SK-N-SH treated with all-trans-retinoic acid at 6 μM for 48 hours (cell line): ENCODE measurements at regions not wholly inside any gene's neighbourhood (a gene's known extent, or its start where the extent isn't known, plus 50 kb on each side); places are given as distances from the start of the nearest gene placed in this dataset.
"Not testable (repeated sequence)": the region's sequence is repeated elsewhere in the genome, so short reads cannot be mapped to it uniquely, and the experiment has no call there.

Experiments used
- ARNTL ChIP-seq: fragments of 450-650 bp; formaldehyde crosslinking; IDR thresholded peaks from 2 replicates; pipeline ENCODE4 v1.5.0; 2020; ENCODE audit warnings: low read depth, mild to moderate bottlenecking, moderate library complexity, borderline replicate concordance
- BACH2 ChIP-seq: fragments of 250-450 bp; sonication (Bioruptor Pico); IDR thresholded peaks from 2 replicates; pipeline ENCODE4 v1.9.0; 2021; ENCODE audit warnings: mild to moderate bottlenecking, borderline replicate concordance
- CSDC2 ChIP-seq: fragments of 250-450 bp; sonication (Bioruptor Pico); IDR thresholded peaks from 2 replicates; pipeline ENCODE4 v1.5.0; 2020; ENCODE audit warnings: mild to moderate bottlenecking, moderate library complexity
- ESRRG ChIP-seq: fragments of 250-450 bp; sonication (Bioruptor Pico); IDR thresholded peaks from 2 replicates; pipeline ENCODE4 v1.6.1; 2021; ENCODE audit warnings: mild to moderate bottlenecking
- ISL1 ChIP-seq: fragments of 250-450 bp; sonication (Bioruptor Pico); IDR thresholded peaks from 2 replicates; pipeline ENCODE4 v2.1.2; 2022; ENCODE audit warnings: mild to moderate bottlenecking, moderate library complexity
- OSR1 ChIP-seq: fragments of 250-450 bp; sonication (Bioruptor Pico); IDR thresholded peaks from 2 replicates; pipeline ENCODE4 v1.8.0; 2022; ENCODE audit warnings: moderate library complexity, mild to moderate bottlenecking, inconsistent platforms
- PPARA ChIP-seq: fragments of 250-450 bp; sonication (Bioruptor Pico); IDR thresholded peaks from 2 replicates; pipeline ENCODE4 v1.5.0; 2020; ENCODE audit warnings: mild to moderate bottlenecking, borderline replicate concordance
- RARB ChIP-seq: fragments of 250-450 bp; sonication (Bioruptor Pico); IDR thresholded peaks from 2 replicates; pipeline ENCODE4 v1.8.0; 2021; ENCODE audit warnings: mild to moderate bottlenecking, moderate library complexity
- SNAI2 ChIP-seq: fragments of 250-450 bp; sonication (Bioruptor Pico); IDR thresholded peaks from 2 replicates; pipeline ENCODE4 v1.5.0; 2020; ENCODE audit warnings: mild to moderate bottlenecking, moderate library complexity
- TCF4 ChIP-seq: fragments of 250-450 bp; sonication (Bioruptor Pico); IDR thresholded peaks from 2 replicates; pipeline ENCODE4 v1.8.0; 2021; ENCODE audit warnings: mild to moderate bottlenecking, moderate library complexity, borderline replicate concordance
- ZC3H10 ChIP-seq: fragments of 250-450 bp; sonication (Bioruptor Pico); IDR thresholded peaks from 2 replicates; pipeline ENCODE4 v1.5.1; 2021; ENCODE audit warnings: mild to moderate bottlenecking, moderate library complexity
- ZFP30 ChIP-seq: fragments of 450-650 bp; formaldehyde crosslinking; IDR thresholded peaks from 2 replicates; pipeline ENCODE4 v1.5.0; 2022; ENCODE audit warnings: mild to moderate bottlenecking, moderate library complexity
- TF ChIP-seq, protein P1 (sequence below): fragments of 250-450 bp; sonication (Bioruptor Pico); IDR thresholded peaks from 2 replicates; pipeline ENCODE4 v1.8.0; 2020; ENCODE audit warnings: mild to moderate bottlenecking, moderate library complexity, borderline replicate concordance

DNA sequence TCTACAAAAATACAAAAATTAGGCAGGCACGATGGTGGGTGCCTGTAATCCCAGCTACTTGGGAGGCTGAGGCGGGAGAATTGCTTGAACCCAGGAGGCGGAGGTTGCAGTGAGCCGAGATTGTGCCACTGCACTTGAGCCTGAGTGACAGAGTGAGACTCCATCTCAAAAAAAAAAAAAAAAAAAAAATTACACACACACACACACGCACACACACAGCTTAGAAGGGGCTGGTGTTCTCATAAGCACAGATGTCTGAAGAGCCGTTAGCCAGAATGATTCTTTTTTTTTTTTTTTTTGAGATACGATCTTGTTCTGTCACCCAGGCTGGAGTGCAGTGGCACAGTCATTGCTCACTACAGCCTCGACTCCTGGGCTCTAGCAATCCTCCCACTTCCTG, 119.3 kb upstream of the ALDH3B2 start:
- TF ChIP-seq, protein P1, sequence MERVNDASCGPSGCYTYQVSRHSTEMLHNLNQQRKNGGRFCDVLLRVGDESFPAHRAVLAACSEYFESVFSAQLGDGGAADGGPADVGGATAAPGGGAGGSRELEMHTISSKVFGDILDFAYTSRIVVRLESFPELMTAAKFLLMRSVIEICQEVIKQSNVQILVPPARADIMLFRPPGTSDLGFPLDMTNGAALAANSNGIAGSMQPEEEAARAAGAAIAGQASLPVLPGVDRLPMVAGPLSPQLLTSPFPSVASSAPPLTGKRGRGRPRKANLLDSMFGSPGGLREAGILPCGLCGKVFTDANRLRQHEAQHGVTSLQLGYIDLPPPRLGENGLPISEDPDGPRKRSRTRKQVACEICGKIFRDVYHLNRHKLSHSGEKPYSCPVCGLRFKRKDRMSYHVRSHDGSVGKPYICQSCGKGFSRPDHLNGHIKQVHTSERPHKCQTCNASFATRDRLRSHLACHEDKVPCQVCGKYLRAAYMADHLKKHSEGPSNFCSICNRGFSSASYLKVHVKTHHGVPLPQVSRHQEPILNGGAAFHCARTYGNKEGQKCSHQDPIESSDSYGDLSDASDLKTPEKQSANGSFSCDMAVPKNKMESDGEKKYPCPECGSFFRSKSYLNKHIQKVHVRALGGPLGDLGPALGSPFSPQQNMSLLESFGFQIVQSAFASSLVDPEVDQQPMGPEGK (CRISPR knock-in tag), result not testable (repeated sequence)
- TF ChIP-seq RARB (CRISPR knock-in tag); ESRRG (CRISPR knock-in tag); TCF4 (CRISPR knock-in tag); ISL1; ARNTL; PPARA (CRISPR knock-in tag); ZFP30 (CRISPR knock-in tag); OSR1 (CRISPR knock-in tag); CSDC2; SNAI2 (CRISPR knock-in tag); BACH2 (CRISPR knock-in tag); ZC3H10 (CRISPR knock-in tag): not testable (repeated sequence)
